Right lobe of liver (tissue), 4 donors: ENCODE measurements at regions not wholly inside any gene's neighbourhood (a gene's known extent, or its start where the extent isn't known, plus 50 kb on each side); places are given as distances from the start of the nearest gene placed in this dataset.

ENCODE experiments used
- CTCF ChIP-seq, 4 donors: fragments of 200-600 bp in 3 of 4; fragments of 450-650 bp in 1 of 4; IDR thresholded peaks; one replicate each; pipeline versions ENCODE4 v1.5.1 to v1.8.0; 2016 to 2022; ENCODE audit warnings: antibody characterized with exemption in 4 of 4, mild to moderate bottlenecking in 2 of 4
- POLR2A ChIP-seq: fragments of 450-650 bp; IDR thresholded peaks from one replicate; pipeline ENCODE4 v1.6.1; 2017; ENCODE audit warnings: antibody characterized with exemption, mild to moderate bottlenecking
- donor health status: DM: no; HTN: no; CAD: no.
- donor health status: DM: no; HTN: no; CAD: no.
- donor health status: DM: no; HTN: yes; CAD: no.

GRCh38 chr1:219085082-219085481, 88.6 kb upstream of the LYPLAL1 start:
- TF ChIP-seq CTCF (IDR thresholded peaks at IDR 0.05) (no peak), POLR2A (no peak)
